Uterus (tissue), 2 donors: ENCODE measurements at regions not wholly inside any gene's neighbourhood (a gene's known extent, or its start where the extent isn't known, plus 50 kb on each side); places are given as distances from the start of the nearest gene placed in this dataset.
"Not testable (repeated sequence)": the region's sequence is repeated elsewhere in the genome, so short reads cannot be mapped to it uniquely, and the experiment has no call there.

Experiments used
- POLR2A ChIP-seq, 2 donors: fragments of 450-650 bp; IDR thresholded peaks; one replicate each; pipeline ENCODE4 v1.6.1; 2016; ENCODE audit warnings: antibody characterized with exemption in 2 of 2, mild to moderate bottlenecking in 1 of 2, moderate library complexity in 1 of 2
- TF ChIP-seq, protein P1 (sequence below), 4 experiments: fragments of 200-600 bp in 2 of 4; fragments of 450-650 bp in 2 of 4; sonication (generic) in 2 of 4; IDR thresholded peaks; one replicate each; pipeline ENCODE4 v1.5.1; 2016 to 2019; ENCODE audit warnings: antibody characterized with exemption in 4 of 4, mild to moderate bottlenecking in 2 of 4, moderate library complexity in 1 of 4

DNA sequence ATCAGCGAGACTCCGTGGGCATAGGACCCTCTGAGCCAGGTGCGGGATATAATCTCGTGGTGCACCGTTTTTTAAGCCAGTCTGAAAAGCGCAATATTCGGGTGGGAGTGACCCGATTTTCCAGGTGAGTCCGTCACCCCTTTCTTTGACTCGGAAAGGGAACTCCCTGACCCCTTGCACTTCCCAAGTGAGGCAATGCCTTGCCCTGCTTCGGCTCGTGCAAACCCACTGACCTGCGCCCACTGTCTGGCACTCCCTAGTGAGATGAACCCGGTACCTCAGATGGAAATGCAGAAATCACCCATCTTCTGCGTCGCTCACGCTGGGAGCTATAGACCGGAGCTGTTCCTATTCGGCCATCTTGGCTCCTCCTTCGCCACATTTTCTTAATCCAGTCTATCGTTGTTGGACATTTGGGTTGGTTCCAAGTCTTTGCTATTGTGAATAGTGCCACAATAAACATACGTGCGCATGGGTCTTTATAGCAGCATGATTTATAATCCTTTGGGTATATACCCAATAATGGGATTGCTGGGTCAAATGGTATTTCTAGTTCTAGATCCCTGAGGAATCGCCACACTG, 66.1 kb upstream of the IZUMO1R start:
- TF ChIP-seq, protein P1, sequence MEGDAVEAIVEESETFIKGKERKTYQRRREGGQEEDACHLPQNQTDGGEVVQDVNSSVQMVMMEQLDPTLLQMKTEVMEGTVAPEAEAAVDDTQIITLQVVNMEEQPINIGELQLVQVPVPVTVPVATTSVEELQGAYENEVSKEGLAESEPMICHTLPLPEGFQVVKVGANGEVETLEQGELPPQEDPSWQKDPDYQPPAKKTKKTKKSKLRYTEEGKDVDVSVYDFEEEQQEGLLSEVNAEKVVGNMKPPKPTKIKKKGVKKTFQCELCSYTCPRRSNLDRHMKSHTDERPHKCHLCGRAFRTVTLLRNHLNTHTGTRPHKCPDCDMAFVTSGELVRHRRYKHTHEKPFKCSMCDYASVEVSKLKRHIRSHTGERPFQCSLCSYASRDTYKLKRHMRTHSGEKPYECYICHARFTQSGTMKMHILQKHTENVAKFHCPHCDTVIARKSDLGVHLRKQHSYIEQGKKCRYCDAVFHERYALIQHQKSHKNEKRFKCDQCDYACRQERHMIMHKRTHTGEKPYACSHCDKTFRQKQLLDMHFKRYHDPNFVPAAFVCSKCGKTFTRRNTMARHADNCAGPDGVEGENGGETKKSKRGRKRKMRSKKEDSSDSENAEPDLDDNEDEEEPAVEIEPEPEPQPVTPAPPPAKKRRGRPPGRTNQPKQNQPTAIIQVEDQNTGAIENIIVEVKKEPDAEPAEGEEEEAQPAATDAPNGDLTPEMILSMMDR (IDR thresholded peaks at IDR 0.05): not testable (repeated sequence)
- TF ChIP-seq POLR2A (IDR thresholded peaks at IDR 0.05): not testable (repeated sequence)
